Activated naive CD8-positive, alpha-beta T cell treated with anti-CD3 and anti-CD28 coated beads, Interleukin-2, amount 50 U/mL, for 24 hours (primary cell): ENCODE measurements at regions not wholly inside any gene's neighbourhood (a gene's known extent, or its start where the extent isn't known, plus 50 kb on each side); places are given as distances from the start of the nearest gene placed in this dataset.
"Not testable (repeated sequence)": the region's sequence is repeated elsewhere in the genome, so short reads cannot be mapped to it uniquely, and the experiment has no call there.

Experiments used
- ATAC-seq: fragments of 150-1000 bp; cut with Tn5 transposase; one replicate; pipeline ENCODE4 v1.10.0; 2021
- DNase-seq: peaks from one replicate; pipeline ENCODE4 v3.0.0; 2021
- H3K27ac Mint-ChIP-seq: one replicate; pipeline ENCODE4 v1.8.0; 2021; ENCODE audit warnings: mild to moderate bottlenecking, mixed read lengths
- H3K27me3 Mint-ChIP-seq: one replicate; pipeline ENCODE4 v1.8.0; 2021; ENCODE audit warnings: mixed read lengths
- H3K36me3 Mint-ChIP-seq: one replicate; pipeline ENCODE4 v1.8.0; 2021; ENCODE audit warnings: low read depth, mixed read lengths
- H3K4me1 Mint-ChIP-seq: one replicate; pipeline ENCODE4 v1.8.0; 2021; ENCODE audit warnings: mixed read lengths
- H3K4me3 Mint-ChIP-seq: one replicate; pipeline ENCODE4 v1.8.0; 2021; ENCODE audit warnings: mild to moderate bottlenecking, moderate library complexity, mixed read lengths
- H3K9me3 Mint-ChIP-seq: one replicate; pipeline ENCODE4 v1.8.0; 2021; ENCODE audit warnings: mixed read lengths

- Mint-ChIP-seq H3K4me1 (no peaks in the 10 kb centered on the region), H3K27ac (no peak overlapping the region), H3K36me3 (no peaks in the 10 kb centered on the region), H3K4me3 (no peak overlapping the region), H3K27me3 (no peaks in the 10 kb centered on the region), H3K9me3 (peaks cover 7% of the 10 kb centered on the region)
- no peak for DNase-seq
- no peak for ATAC-seq
Observed at GRCh38 chr13:81302125-81302524, 961.2 kb upstream of the SPRY2 start.

DNA sequence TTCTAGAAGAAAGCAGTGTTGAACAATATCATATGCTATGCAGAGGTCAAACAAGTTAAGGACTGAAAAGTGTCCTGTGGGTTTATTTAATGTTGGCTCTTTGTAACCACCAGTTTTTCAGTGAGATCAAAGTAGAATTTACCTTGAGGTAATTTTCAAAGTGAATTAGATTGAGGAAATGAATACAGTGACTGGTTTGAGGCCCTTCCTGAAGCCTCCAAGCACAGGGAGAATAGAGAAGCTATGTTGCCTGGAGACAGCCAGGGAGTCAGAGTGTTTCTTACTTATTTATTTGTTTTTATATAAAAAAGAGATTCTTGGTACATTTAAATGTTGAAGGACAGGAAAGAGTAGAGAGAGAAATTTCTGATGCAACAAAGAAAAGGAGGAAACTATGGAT is 954.3 kb upstream of the SPRY2 start:
- Mint-ChIP-seq H3K9me3 (no peaks in the 10 kb centered on the region), H3K4me1 (no peaks in the 10 kb centered on the region), H3K4me3 (no peak overlapping the region), H3K36me3 (no peaks in the 10 kb centered on the region), H3K27ac (no peak overlapping the region), H3K27me3 (no peaks in the 10 kb centered on the region)
- ATAC-seq, result no peak
- no peak for DNase-seq

- ATAC-seq, result no peak
- Mint-ChIP-seq H3K36me3 (no peaks in the 10 kb centered on the region), H3K27ac (no peak overlapping the region), H3K27me3 (no peaks in the 10 kb centered on the region), H3K9me3 (peaks cover 6% of the 10 kb centered on the region), H3K4me1 (no peaks in the 10 kb centered on the region), H3K4me3 (no peak overlapping the region)
- no peak for DNase-seq
Observed at GRCh38 chr13:81293594-81294164, 952.8 kb upstream of the SPRY2 start.

DNA sequence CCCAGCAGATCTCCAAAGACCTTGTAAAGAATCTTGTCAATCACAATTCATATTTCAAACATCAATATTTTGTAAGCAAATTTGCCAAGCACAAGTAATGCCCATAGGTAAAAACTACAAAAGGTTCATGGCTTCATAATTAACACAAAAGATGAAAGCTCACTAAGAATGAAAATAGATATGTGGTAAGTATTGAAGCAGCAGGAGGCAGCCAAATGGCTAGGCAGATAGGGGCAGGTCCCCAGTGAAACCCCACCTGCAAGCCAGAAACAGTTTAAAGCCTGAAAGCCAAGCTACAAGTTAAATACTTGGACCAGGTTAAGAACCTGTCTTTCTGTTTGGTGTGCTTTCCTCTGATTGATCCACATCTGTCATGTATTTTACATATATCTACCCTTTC is 942.6 kb upstream of the SPRY2 start:
- Mint-ChIP-seq H3K9me3 (peaks cover 10% of the 10 kb centered on the region), H3K4me1 (no peaks in the 10 kb centered on the region), H3K27me3 (no peaks in the 10 kb centered on the region), H3K27ac (no peak overlapping the region), H3K36me3 (no peaks in the 10 kb centered on the region), H3K4me3 (no peak overlapping the region)
- no peak for ATAC-seq
- no peak for DNase-seq

DNA sequence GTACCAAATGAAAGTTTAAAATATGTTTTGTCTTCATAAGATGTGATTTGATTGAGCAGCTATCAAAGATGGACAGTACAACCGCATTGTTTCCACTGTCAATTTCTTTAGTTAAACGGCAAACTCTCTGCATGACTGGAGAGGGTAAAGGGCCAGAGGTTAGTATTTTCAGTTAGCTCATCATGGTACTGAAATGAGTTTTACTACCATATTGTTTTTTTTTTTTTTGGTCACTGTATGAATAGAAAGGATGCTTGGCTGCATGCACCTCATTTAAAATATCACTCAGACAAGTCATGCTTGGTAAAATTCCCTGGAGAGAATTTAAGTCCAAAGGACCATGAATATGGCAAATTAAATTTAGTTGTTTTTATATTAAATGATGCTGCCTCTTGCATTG is 942.1 kb upstream of the SPRY2 start:
- Mint-ChIP-seq H3K4me3 (no peak overlapping the region), H3K4me1 (no peaks in the 10 kb centered on the region), H3K36me3 (no peaks in the 10 kb centered on the region), H3K27ac (no peak overlapping the region), H3K27me3 (no peaks in the 10 kb centered on the region), H3K9me3 (peaks cover 11% of the 10 kb centered on the region)
- DNase-seq (no peak), ATAC-seq (no peak)

- H3K27me3 Mint-ChIP-seq, result no peaks in the 10 kb centered on the region
- DNase-seq, result no peak
- H3K27ac Mint-ChIP-seq, result no peak overlapping the region
- no peak overlapping the region for H3K4me3 Mint-ChIP-seq
- no peak for ATAC-seq
- peaks cover 31% of the 10 kb centered on the region for H3K9me3 Mint-ChIP-seq
- H3K36me3 Mint-ChIP-seq, result no peaks in the 10 kb centered on the region
- no peaks in the 10 kb centered on the region for H3K4me1 Mint-ChIP-seq
Observed at GRCh38 chr13:81275666-81276258, 934.8 kb upstream of the SPRY2 start.

GRCh38 chr13:81247711-81248110 is 906.8 kb upstream of the SPRY2 start:
- ATAC-seq (no peak), DNase-seq (no peak)
- Mint-ChIP-seq H3K4me1 (no peaks in the 10 kb centered on the region), H3K9me3 (peaks cover 9% of the 10 kb centered on the region), H3K27ac (no peak overlapping the region), H3K4me3 (no peak overlapping the region), H3K36me3 (no peaks in the 10 kb centered on the region), H3K27me3 (no peaks in the 10 kb centered on the region)

- Mint-ChIP-seq H3K4me3 (no peak overlapping the region), H3K4me1 (no peaks in the 10 kb centered on the region), H3K27ac (no peak overlapping the region), H3K36me3 (no peaks in the 10 kb centered on the region), H3K9me3 (peaks cover 16% of the 10 kb centered on the region), H3K27me3 (no peaks in the 10 kb centered on the region)
- DNase-seq (no peak), ATAC-seq (no peak)
Observed at GRCh38 chr13:81246556-81246955, 905.6 kb upstream of the SPRY2 start.

DNA sequence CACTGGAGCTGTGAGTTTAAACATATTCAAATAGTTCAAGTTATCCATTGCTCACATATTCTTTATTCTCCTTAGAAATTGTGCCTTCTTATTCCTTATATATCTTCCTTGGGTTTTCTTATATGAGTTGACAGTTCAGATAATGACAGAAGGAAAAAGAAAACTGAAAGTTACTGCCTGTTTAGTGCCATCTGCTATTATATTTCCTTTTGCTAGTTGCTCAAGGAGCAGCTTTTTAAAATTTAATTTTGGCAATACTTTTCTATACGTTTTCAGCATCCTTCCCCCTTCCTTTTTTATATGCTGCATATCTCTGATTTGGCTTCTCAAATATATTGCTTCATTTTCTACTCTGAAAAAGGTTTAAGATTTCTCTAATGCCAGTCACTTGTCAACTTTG is 903.1 kb upstream of the SPRY2 start:
- Mint-ChIP-seq H3K4me3 (no peak overlapping the region), H3K27me3 (no peaks in the 10 kb centered on the region), H3K36me3 (no peaks in the 10 kb centered on the region)

GRCh38 chr13:81230386-81230785 is 889.5 kb upstream of the SPRY2 start:
- no peak for ATAC-seq
- no peak overlapping the region for H3K4me3 Mint-ChIP-seq
- no peaks in the 10 kb centered on the region for H3K4me1 Mint-ChIP-seq
- no peaks in the 10 kb centered on the region for H3K27me3 Mint-ChIP-seq
- H3K9me3 Mint-ChIP-seq, result peaks cover 9% of the 10 kb centered on the region
- no peak overlapping the region for H3K27ac Mint-ChIP-seq
- DNase-seq, result no peak
- H3K36me3 Mint-ChIP-seq, result no peaks in the 10 kb centered on the region

More for the DNA sequence above, 903.1 kb upstream of the SPRY2 start:
- Mint-ChIP-seq H3K4me1 (no peaks in the 10 kb centered on the region), H3K9me3 (peaks cover 20% of the 10 kb centered on the region), H3K27ac (no peak overlapping the region)
- DNase-seq, result no peak
- ATAC-seq, result no peak

DNA sequence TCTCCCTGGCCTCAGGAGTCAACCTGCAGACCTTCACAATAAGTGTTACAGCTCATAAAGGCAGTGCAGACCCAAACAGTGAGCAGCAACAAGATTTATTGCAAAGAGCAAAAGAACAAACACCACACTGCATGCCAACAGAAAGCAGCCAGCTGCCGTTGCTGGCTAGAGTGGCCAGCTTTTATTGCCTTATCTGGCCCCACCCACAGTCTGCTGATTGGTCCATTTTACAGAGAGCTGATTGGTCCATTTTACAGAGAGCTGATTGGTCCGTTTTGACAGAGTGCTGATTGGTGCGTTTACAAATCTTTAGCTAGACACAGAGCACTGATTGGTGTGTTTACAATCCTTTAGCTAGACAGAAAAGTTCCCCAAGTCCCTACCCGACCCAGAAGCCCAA is 885.9 kb upstream of the SPRY2 start:
- not testable (repeated sequence) for H3K36me3 Mint-ChIP-seq, ATAC-seq

GRCh38 chr13:81224209-81224833 is 883.4 kb upstream of the SPRY2 start:
- Mint-ChIP-seq H3K27ac (no peak overlapping the region), H3K9me3 (peaks cover 18% of the 10 kb centered on the region), H3K4me3 (no peak overlapping the region), H3K36me3 (no peaks in the 10 kb centered on the region), H3K4me1 (no peaks in the 10 kb centered on the region), H3K27me3 (no peaks in the 10 kb centered on the region)
- DNase-seq (no peak), ATAC-seq (no peak)

More for the DNA sequence above, 885.9 kb upstream of the SPRY2 start:
- H3K4me3 Mint-ChIP-seq, H3K27ac Mint-ChIP-seq, H3K4me1 Mint-ChIP-seq, DNase-seq, H3K27me3 Mint-ChIP-seq: not testable (repeated sequence)
- H3K9me3 Mint-ChIP-seq, result peaks cover 21% of the 10 kb centered on the region

- ATAC-seq (no peak), DNase-seq (no peak)
- H3K4me3 Mint-ChIP-seq, result no peak overlapping the region
- H3K36me3 Mint-ChIP-seq, result no peaks in the 10 kb centered on the region
- H3K27ac Mint-ChIP-seq, result no peak overlapping the region
- no peaks in the 10 kb centered on the region for H3K4me1 Mint-ChIP-seq
- H3K9me3 Mint-ChIP-seq, result peaks cover 18% of the 10 kb centered on the region
- no peaks in the 10 kb centered on the region for H3K27me3 Mint-ChIP-seq
Observed at GRCh38 chr13:81223778-81224177, 882.9 kb upstream of the SPRY2 start.

DNA sequence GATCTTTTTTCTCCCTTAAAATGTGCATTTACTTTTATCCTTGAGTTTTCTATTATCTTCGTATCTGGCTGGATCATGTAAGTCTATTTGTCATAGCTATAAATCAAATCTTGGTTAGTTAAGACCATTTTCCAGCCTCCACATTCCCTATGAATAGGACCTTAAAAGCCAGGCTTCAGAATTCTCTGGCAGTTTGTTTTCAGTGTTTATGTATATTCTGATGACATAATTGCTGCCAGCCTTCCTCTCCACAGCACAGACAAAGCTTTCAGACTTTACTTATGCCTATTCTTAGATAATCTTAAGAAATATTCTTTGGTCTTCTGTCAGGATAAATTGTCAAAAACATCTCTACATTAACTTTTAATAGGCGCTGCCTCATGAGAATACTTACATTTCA is 870.8 kb upstream of the SPRY2 start:
- Mint-ChIP-seq H3K9me3 (peaks cover 14% of the 10 kb centered on the region), H3K27me3 (no peaks in the 10 kb centered on the region), H3K4me3 (no peak overlapping the region), H3K27ac (no peak overlapping the region), H3K36me3 (no peaks in the 10 kb centered on the region), H3K4me1 (no peaks in the 10 kb centered on the region)
- ATAC-seq (no peak), DNase-seq (no peak)

DNA sequence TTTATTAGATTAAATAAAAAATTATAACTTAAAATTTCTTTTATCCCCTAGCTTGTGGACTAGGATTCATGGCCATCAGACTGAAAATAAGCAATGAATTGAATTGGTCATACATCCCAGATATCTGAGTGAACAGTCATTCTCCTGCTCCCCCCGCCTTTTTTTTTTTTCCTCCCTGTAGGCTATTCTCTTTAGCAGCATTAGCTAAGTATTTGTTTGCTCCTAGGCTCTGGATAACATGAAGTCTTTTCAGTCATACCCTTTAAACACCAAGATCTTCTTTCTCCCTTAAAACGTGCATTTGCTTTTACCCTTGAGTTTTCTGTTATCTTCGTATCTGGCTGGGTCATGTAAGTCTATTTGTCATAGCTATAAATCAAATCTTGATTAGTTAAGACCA is 866.7 kb upstream of the SPRY2 start:
- H3K27me3 Mint-ChIP-seq, result no peaks in the 10 kb centered on the region
- no peak overlapping the region for H3K27ac Mint-ChIP-seq
- ATAC-seq (no peak), DNase-seq (no peak)
- no peaks in the 10 kb centered on the region for H3K36me3 Mint-ChIP-seq
- H3K4me1 Mint-ChIP-seq, result no peaks in the 10 kb centered on the region
- H3K4me3 Mint-ChIP-seq, result no peak overlapping the region
- peaks cover 17% of the 10 kb centered on the region for H3K9me3 Mint-ChIP-seq
